ENCODE measurements at regions not wholly inside any gene's neighbourhood (a gene's known extent, or its start where the extent isn't known, plus 50 kb on each side); places are given as distances from the start of the nearest gene placed in this dataset.
"Not testable (repeated sequence)": the region's sequence is repeated elsewhere in the genome, so short reads cannot be mapped to it uniquely, and the experiment has no call there.

GRCh38 chr7:114173170-114173890, 241.3 kb upstream of the FOXP2 start:
- peaks cover under 1% of the 10 kb centered on the region for H3K9me3 Mint-ChIP-seq
- no peak overlapping the region for H3K4me3 Mint-ChIP-seq
- H3K27ac Mint-ChIP-seq: no peak overlapping the region
- H3K4me1 Mint-ChIP-seq: no peaks in the 10 kb centered on the region
- no peak for DNase-seq
- H3K27me3 Mint-ChIP-seq: no peaks in the 10 kb centered on the region
- H3K36me3 Mint-ChIP-seq: no peaks in the 10 kb centered on the region

GRCh38 chr7:114169389-114169788, 245.2 kb upstream of the FOXP2 start:
- not testable (repeated sequence) for H3K27ac Mint-ChIP-seq, H3K36me3 Mint-ChIP-seq, H3K9me3 Mint-ChIP-seq, H3K4me1 Mint-ChIP-seq, H3K27me3 Mint-ChIP-seq, H3K4me3 Mint-ChIP-seq, DNase-seq

GRCh38 chr7:114160925-114161324, 242.1 kb upstream of the PPP1R3A start:
- H3K4me3 Mint-ChIP-seq: no peak overlapping the region
- H3K36me3 Mint-ChIP-seq: no peaks in the 10 kb centered on the region
- no peaks in the 10 kb centered on the region for H3K27me3 Mint-ChIP-seq
- peaks cover 2% of the 10 kb centered on the region for H3K9me3 Mint-ChIP-seq
- no peak overlapping the region for H3K27ac Mint-ChIP-seq
- DNase-seq: no peak
- H3K4me1 Mint-ChIP-seq: no peaks in the 10 kb centered on the region

- DNase-seq: no peak
- Mint-ChIP-seq H3K4me1 (no peaks in the 10 kb centered on the region), H3K27ac (no peak overlapping the region), H3K4me3 (no peak overlapping the region), H3K36me3 (no peaks in the 10 kb centered on the region), H3K9me3 (no peaks in the 10 kb centered on the region), H3K27me3 (no peaks in the 10 kb centered on the region)
Observed at GRCh38 chr7:114158854-114159253, 240.0 kb upstream of the PPP1R3A start.

GRCh38 chr7:114158275-114158674, 239.5 kb upstream of the PPP1R3A start:
- Mint-ChIP-seq H3K4me1 (no peaks in the 10 kb centered on the region), H3K36me3 (no peaks in the 10 kb centered on the region), H3K27me3 (no peaks in the 10 kb centered on the region), H3K4me3 (no peak overlapping the region), H3K27ac (no peak overlapping the region), H3K9me3 (no peaks in the 10 kb centered on the region)
- no peak for DNase-seq

GRCh38 chr7:114156178-114156577, 237.4 kb upstream of the PPP1R3A start:
- Mint-ChIP-seq H3K27me3 (no peaks in the 10 kb centered on the region), H3K4me3 (no peak overlapping the region), H3K27ac (no peak overlapping the region), H3K9me3 (no peaks in the 10 kb centered on the region), H3K4me1 (no peaks in the 10 kb centered on the region), H3K36me3 (no peaks in the 10 kb centered on the region)
- DNase-seq: no peak

GRCh38 chr7:114155116-114156110, 236.6 kb upstream of the PPP1R3A start:
- no peak overlapping the region for H3K4me3 Mint-ChIP-seq
- no peak overlapping the region for H3K27ac Mint-ChIP-seq

GRCh38 chr7:114153700-114154099, 234.9 kb upstream of the PPP1R3A start:
- Mint-ChIP-seq H3K9me3 (no peaks in the 10 kb centered on the region), H3K36me3 (no peaks in the 10 kb centered on the region), H3K4me3 (no peak overlapping the region), H3K4me1 (no peaks in the 10 kb centered on the region), H3K27me3 (no peaks in the 10 kb centered on the region), H3K27ac (no peak overlapping the region)
- DNase-seq: no peak

More at GRCh38 chr7:114155116-114156110, 236.6 kb upstream of the PPP1R3A start:
- Mint-ChIP-seq H3K4me1 (no peaks in the 10 kb centered on the region), H3K27me3 (no peaks in the 10 kb centered on the region), H3K9me3 (no peaks in the 10 kb centered on the region), H3K36me3 (no peaks in the 10 kb centered on the region)
- DNase-seq: no peak

- no peak for DNase-seq
- no peaks in the 10 kb centered on the region for H3K9me3 Mint-ChIP-seq
- no peaks in the 10 kb centered on the region for H3K36me3 Mint-ChIP-seq
- no peak overlapping the region for H3K27ac Mint-ChIP-seq
- no peaks in the 10 kb centered on the region for H3K27me3 Mint-ChIP-seq
- H3K4me3 Mint-ChIP-seq: no peak overlapping the region
- no peaks in the 10 kb centered on the region for H3K4me1 Mint-ChIP-seq
Observed at GRCh38 chr7:114152314-114152938, 233.6 kb upstream of the PPP1R3A start.

- Mint-ChIP-seq H3K27me3 (no peaks in the 10 kb centered on the region), H3K4me1 (no peaks in the 10 kb centered on the region), H3K27ac (no peak overlapping the region), H3K9me3 (no peaks in the 10 kb centered on the region), H3K4me3 (no peak overlapping the region), H3K36me3 (no peaks in the 10 kb centered on the region)
- no peak for DNase-seq
Observed at GRCh38 chr7:114151777-114152176, 233.0 kb upstream of the PPP1R3A start.

GRCh38 chr7:114150689-114151088, 231.9 kb upstream of the PPP1R3A start:
- Mint-ChIP-seq H3K36me3 (no peaks in the 10 kb centered on the region), H3K4me1 (no peaks in the 10 kb centered on the region), H3K27ac (no peak overlapping the region), H3K9me3 (no peaks in the 10 kb centered on the region), H3K4me3 (no peak overlapping the region), H3K27me3 (no peaks in the 10 kb centered on the region)
- no peak for DNase-seq

- no peak for DNase-seq
- H3K9me3 Mint-ChIP-seq: no peaks in the 10 kb centered on the region
- H3K4me3 Mint-ChIP-seq: no peak overlapping the region
- H3K27me3 Mint-ChIP-seq: no peaks in the 10 kb centered on the region
- no peaks in the 10 kb centered on the region for H3K4me1 Mint-ChIP-seq
- H3K36me3 Mint-ChIP-seq: no peaks in the 10 kb centered on the region
- no peak overlapping the region for H3K27ac Mint-ChIP-seq
Observed at GRCh38 chr7:114148779-114149178, 230.0 kb upstream of the PPP1R3A start.

GRCh38 chr7:114141415-114141814, 222.6 kb upstream of the PPP1R3A start:
- Mint-ChIP-seq H3K36me3 (no peaks in the 10 kb centered on the region), H3K4me3 (no peak overlapping the region), H3K27ac (no peak overlapping the region), H3K27me3 (no peaks in the 10 kb centered on the region), H3K4me1 (no peaks in the 10 kb centered on the region), H3K9me3 (no peaks in the 10 kb centered on the region)
- no peak for DNase-seq

- Mint-ChIP-seq H3K4me3 (no peak overlapping the region), H3K36me3 (no peaks in the 10 kb centered on the region), H3K9me3 (no peaks in the 10 kb centered on the region), H3K27ac (no peak overlapping the region), H3K27me3 (no peaks in the 10 kb centered on the region), H3K4me1 (no peaks in the 10 kb centered on the region)
- DNase-seq: no peak
Observed at GRCh38 chr7:114140561-114140960, 221.8 kb upstream of the PPP1R3A start.

GRCh38 chr7:114139690-114140089, 220.9 kb upstream of the PPP1R3A start:
- not testable (repeated sequence) for H3K4me1 Mint-ChIP-seq, H3K9me3 Mint-ChIP-seq, DNase-seq, H3K27ac Mint-ChIP-seq, H3K36me3 Mint-ChIP-seq, H3K27me3 Mint-ChIP-seq, H3K4me3 Mint-ChIP-seq
